ENCODE measurements at regions not wholly inside any gene's neighbourhood (a gene's known extent, or its start where the extent isn't known, plus 50 kb on each side); places are given as distances from the start of the nearest gene placed in this dataset.

DNA sequence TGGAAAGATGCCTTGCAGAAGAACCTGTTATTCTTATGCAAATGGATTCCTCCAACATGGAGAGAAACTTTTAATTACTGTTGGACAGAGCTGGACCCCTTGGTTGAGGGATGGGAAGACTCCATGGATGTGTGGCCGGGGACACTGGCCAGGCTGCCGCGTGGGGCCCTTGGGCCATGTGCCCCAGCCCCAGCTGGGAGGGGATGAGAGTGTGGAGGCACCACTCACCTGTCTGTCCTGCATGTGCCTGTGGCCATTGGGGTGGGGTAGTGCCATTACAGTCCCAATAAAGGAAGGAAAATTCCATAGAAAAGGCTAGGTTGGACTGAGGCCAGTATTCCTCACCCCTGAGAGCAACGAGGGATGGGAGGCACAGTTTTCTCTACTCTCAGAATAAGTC, 564.5 kb upstream of the PTBP2 start (continued):
- TF ChIP-seq, protein P1, sequence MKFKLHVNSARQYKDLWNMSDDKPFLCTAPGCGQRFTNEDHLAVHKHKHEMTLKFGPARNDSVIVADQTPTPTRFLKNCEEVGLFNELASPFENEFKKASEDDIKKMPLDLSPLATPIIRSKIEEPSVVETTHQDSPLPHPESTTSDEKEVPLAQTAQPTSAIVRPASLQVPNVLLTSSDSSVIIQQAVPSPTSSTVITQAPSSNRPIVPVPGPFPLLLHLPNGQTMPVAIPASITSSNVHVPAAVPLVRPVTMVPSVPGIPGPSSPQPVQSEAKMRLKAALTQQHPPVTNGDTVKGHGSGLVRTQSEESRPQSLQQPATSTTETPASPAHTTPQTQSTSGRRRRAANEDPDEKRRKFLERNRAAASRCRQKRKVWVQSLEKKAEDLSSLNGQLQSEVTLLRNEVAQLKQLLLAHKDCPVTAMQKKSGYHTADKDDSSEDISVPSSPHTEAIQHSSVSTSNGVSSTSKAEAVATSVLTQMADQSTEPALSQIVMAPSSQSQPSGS (IDR thresholded peaks at IDR 0.05; ENCODE audit: low read length), result no peak

Data from H1 (cell line).